GM13977 (cell line): ENCODE measurements at regions not wholly inside any gene's neighbourhood (a gene's known extent, or its start where the extent isn't known, plus 50 kb on each side); places are given as distances from the start of the nearest gene placed in this dataset.

Experiments
- DNase-seq: peaks from one replicate; pipeline ENCODE4 v3.0.0; 2012; ENCODE audit warnings: low spot score
- CTCF ChIP-seq: IDR thresholded peaks from 2 replicates; pipeline ENCODE4 v1.5.1; 2012; ENCODE audit warnings: mild to moderate bottlenecking, control low read depth; ENCODE audit not compliant: insufficient read depth; ENCODE audit errors: extremely low read depth, missing control alignments
- in situ Hi-C: fragments of 300-500 bp; cut with MboI; formaldehyde crosslinking; loops from one replicate; pipeline ENCODE4 v1.12.0; 2022; ENCODE audit warnings: low sequenced_read_pairs, low pct_unique_long_range_greater_than_20kb, mixed read lengths, inconsistent platforms; ENCODE audit not compliant: unreplicated experiment

GRCh38 chr14:87073880-87074570 is 919.0 kb downstream of the GALC start:
- in situ Hi-C loops: no loop called here
- no peak for TF ChIP-seq CTCF
- DNase-seq: no peak

GRCh38 chr14:87067591-87067990 is 925.4 kb downstream of the GALC start:
- TF ChIP-seq CTCF: no peak
- no peak for DNase-seq
- in situ Hi-C loops: no loop called here

GRCh38 chr14:87067061-87067460 is 925.9 kb downstream of the GALC start:
- in situ Hi-C loops: no loop called here
- no peak for DNase-seq
- TF ChIP-seq CTCF: no peak

GRCh38 chr14:87066221-87066817 is 926.7 kb downstream of the GALC start:
- TF ChIP-seq CTCF: no peak
- no peak for DNase-seq
- in situ Hi-C loops: no loop called here

- in situ Hi-C loops: no loop called here
- TF ChIP-seq CTCF: no peak
- DNase-seq: no peak
Measured at GRCh38 chr14:87065366-87065765, 927.6 kb downstream of the GALC start.

GRCh38 chr14:87063181-87063580 is 929.8 kb downstream of the GALC start:
- no peak for DNase-seq
- in situ Hi-C loops: no loop called here

More at GRCh38 chr14:87063181-87063580, 929.8 kb downstream of the GALC start:
- no peak for TF ChIP-seq CTCF
